ENCODE measurements at regions not wholly inside any gene's neighbourhood (a gene's known extent, or its start where the extent isn't known, plus 50 kb on each side); places are given as distances from the start of the nearest gene placed in this dataset.
A peak's percentile ranks its signal among the peaks of the same experiment; 100 is the strongest.

DNA sequence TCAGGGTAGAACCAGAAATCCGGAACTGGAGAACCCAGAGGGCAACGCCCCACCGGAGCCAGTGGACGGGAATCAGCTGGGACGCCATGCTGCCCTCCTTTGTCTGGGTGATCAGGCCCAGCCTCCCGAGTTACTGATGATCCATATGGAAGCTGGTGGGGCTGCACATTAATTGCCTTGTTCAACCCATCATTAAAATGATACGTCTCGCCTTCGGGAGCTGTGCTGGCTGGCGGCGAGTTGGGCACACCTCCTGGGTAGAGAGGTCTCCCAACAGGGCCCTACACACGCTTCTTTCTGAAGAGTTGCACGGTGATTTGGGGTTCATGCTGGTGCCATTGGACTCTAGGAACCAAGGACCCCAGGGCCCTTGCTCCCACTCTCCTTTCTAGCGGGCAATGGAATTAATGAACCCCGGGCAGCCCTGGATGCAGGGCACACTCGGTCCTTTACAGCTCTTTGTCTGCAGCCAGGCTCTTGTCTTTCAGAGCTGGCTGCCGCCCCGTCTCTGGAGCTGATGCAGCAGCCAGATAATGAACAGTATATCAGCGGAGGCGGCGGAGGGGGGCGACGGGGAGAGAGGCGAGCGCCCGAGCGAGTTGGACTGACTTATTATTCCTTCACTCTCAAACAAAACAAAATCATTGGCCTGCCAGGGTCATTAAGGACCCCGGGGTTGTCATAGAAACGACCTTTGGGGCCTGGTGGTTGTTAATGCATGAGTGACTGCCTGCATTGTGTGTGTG, 412.2 kb upstream of the ZMIZ1 start:
- WGBS, 2 donors = 34 to 40% methylated on average over 25 to 28 of the region's 29 CpGs
- H3K27ac ChIP-seq = peak overlapping the region in 3 of 4 donors; percentile 45 to 76 (median 58)

DNA sequence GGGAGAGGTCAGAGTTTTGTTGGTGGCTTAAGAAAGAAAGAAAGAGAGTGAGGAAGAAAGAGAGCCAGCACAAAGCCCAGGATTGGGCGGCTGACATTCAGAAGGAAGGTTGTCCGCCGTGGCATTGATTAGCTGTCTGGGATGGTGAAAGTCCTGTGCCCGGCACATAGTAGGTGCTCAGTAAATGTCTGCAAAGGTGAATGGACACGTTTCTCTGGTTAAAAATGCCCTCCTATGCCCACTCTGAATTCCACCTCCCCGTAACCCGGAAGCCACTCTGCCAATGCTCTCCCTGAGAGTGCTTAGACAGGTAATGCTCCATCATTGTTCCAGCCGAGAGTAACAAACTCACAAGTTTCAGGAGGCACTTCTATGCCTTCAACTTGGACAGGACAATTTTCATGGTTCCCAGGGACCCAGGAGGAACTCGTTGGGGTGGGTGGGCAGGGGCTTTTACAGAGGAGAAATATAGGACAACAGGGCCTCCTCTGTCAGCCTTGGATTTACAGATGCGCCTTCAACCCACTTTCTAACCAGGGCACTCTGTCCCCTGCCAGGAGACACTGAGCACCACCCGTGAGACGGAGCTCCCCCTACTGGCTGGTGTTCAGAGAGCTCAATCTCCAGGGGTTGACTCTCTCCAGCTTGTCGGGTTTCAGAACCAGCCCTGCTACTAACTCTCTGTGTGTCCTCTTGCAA, 411.5 kb upstream of the ZMIZ1 start:
- WGBS, 2 donors = 36 to 44% methylated on average over 10 to 13 of the region's 13 CpGs
- TF ChIP-seq POLR2A (IDR thresholded peaks at IDR 0.05) = no peak
- TF ChIP-seq, protein P1, sequence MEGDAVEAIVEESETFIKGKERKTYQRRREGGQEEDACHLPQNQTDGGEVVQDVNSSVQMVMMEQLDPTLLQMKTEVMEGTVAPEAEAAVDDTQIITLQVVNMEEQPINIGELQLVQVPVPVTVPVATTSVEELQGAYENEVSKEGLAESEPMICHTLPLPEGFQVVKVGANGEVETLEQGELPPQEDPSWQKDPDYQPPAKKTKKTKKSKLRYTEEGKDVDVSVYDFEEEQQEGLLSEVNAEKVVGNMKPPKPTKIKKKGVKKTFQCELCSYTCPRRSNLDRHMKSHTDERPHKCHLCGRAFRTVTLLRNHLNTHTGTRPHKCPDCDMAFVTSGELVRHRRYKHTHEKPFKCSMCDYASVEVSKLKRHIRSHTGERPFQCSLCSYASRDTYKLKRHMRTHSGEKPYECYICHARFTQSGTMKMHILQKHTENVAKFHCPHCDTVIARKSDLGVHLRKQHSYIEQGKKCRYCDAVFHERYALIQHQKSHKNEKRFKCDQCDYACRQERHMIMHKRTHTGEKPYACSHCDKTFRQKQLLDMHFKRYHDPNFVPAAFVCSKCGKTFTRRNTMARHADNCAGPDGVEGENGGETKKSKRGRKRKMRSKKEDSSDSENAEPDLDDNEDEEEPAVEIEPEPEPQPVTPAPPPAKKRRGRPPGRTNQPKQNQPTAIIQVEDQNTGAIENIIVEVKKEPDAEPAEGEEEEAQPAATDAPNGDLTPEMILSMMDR (IDR thresholded peaks at IDR 0.05) = peak in 4 of 5 experiments; percentile 60 to 74 (median 72)
- Histone ChIP-seq H3K4me1 (peaks cover 0 to 38% (median 11%) of the 10 kb centered on the region in 4 donors), H3K27ac (peak overlapping the region in 2 of 4 donors; percentile 58 to 76), H3K9me3 (no peaks in the 10 kb centered on the region), H3K4me3 (no peak overlapping the region), H3K36me3 (no peaks in the 10 kb centered on the region), H3K27me3 (no peaks in the 10 kb centered on the region)
- peak; percentile 74 to 84 for DNase-seq (ENCODE audit: low spot score in 2 of 2)

More for the DNA sequence above, 412.2 kb upstream of the ZMIZ1 start:
- H3K9me3 ChIP-seq = no peaks in the 10 kb centered on the region
- DNase-seq (ENCODE audit: low spot score in 2 of 2) = peak in 1 of 2 donors; percentile 40
- no peaks in the 10 kb centered on the region for H3K36me3 ChIP-seq
- no peak overlapping the region for H3K4me3 ChIP-seq
- TF ChIP-seq POLR2A (IDR thresholded peaks at IDR 0.05) (no peak), EP300 (IDR thresholded peaks at IDR 0.05) (peak in 1 of 2 donors; percentile 70)
- TF ChIP-seq, protein P1 (IDR thresholded peaks at IDR 0.05) = no peak
- no peaks in the 10 kb centered on the region for H3K27me3 ChIP-seq
- H3K4me1 ChIP-seq = peaks cover 0 to 38% (median 11%) of the 10 kb centered on the region in 4 donors

DNA sequence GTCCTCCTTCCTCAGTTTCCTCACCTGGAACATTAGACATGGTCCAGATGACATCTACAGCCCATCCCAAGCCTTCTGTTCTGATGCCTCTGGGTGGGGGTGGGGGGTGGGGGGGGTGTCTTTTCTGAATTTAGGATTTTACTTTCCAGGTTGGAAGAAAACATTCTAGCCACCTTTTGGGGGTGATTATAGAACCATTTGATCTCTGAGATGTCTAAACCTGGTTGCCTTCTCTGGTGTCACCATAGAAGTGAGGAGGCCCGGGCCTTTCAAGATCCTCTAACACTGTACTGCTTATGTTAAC, 411.0 kb upstream of the ZMIZ1 start:
- Histone ChIP-seq H3K36me3 (no peaks in the 10 kb centered on the region), H3K4me1 (peaks cover 0 to 38% (median 11%) of the 10 kb centered on the region in 4 donors), H3K27ac (peak overlapping the region in 2 of 4 donors; percentile 5 to 58), H3K9me3 (no peaks in the 10 kb centered on the region), H3K4me3 (no peak overlapping the region), H3K27me3 (no peaks in the 10 kb centered on the region)
- DNase-seq (ENCODE audit: low spot score in 2 of 2) = no peak
- TF ChIP-seq EP300 (IDR thresholded peaks at IDR 0.05) (no peak), POLR2A (IDR thresholded peaks at IDR 0.05) (no peak)
- TF ChIP-seq, protein P1 (IDR thresholded peaks at IDR 0.05) = no peak
- 70 to 88% methylated on average over 1 of the region's 1 CpG for WGBS, 2 donors

DNA sequence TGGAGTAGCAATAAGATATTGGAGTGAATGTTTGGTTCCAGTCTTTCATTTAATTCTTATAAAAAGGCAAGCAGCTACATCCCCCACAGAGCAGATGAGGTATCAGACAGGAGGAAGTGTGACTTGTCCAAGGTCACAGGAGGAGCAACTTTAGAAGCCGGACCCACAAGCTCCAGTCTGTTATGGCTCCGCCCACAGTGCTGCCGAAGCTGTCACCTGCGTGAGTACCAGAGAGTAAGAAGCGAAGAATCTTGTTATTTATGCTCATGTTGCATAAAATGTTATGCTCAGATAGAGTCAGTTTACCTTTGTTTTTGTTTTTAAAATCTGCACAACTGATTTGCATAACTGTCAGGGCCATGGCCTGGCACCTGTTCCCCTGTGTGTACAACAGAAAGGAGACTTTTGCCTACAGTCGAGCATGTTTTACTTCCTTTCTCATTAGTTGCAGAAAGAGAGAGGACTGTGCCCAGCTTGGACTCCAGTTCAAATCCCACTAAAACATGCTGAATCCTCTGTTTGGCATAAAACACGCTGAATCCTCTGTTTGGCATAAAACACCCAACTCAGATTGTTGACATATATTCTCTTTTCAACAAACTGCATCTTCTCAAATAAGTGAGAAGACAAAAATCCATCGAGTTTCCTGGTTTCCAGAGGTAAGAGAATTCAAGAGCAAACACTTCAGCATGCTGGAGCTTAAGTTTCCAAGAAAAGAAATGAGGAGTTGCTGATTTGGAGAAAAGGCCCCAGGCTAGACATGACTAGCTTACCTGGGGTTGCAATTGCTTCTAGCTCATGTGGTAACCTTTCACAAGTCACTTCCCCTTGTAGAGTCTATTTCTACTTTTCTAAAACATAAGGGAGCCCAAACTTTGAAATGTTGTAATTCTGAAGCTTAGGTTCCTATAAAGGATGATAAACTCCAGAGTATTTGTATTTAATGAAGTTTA, 409.8 kb upstream of the ZMIZ1 start:
- TF ChIP-seq EP300 (IDR thresholded peaks at IDR 0.05) = no peak
- TF ChIP-seq, protein P1 (IDR thresholded peaks at IDR 0.05) = no peak
- Histone ChIP-seq H3K36me3 (no peaks in the 10 kb centered on the region), H3K4me1 (peaks cover 0 to 38% (median 11%) of the 10 kb centered on the region in 4 donors), H3K9me3 (no peaks in the 10 kb centered on the region), H3K27ac (peak overlapping the region in 1 of 4 donors; percentile 5), H3K27me3 (no peaks in the 10 kb centered on the region), H3K4me3 (no peak overlapping the region)
- 83 to 86% methylated on average over 8 of the region's 8 CpGs for WGBS, 2 donors
- no peak for DNase-seq (ENCODE audit: low spot score in 2 of 2)

Data from tibial nerve (tissue), 4 donors.